ENCODE measurements at regions not wholly inside any gene's neighbourhood (a gene's known extent, or its start where the extent isn't known, plus 50 kb on each side); places are given as distances from the start of the nearest gene placed in this dataset.

GRCh38 chr12:97944576-97944975 lies 482.0 kb downstream of the RMST start:
- H3K27me3 ChIP-seq = no peaks in the 10 kb centered on the region
- in situ Hi-C loops (cut with MboI; ENCODE audit: low sequenced_read_pairs in 4 of 4) (no loop called here), intact Hi-C loops (cut with DNase I; ENCODE audit: low total_unique reads) (no loop called here)
- ATAC-seq (no peak), DNase-seq (no peak)
- no peaks in the 10 kb centered on the region for H3K9me3 ChIP-seq
- TF ChIP-seq POLR2A (IDR thresholded peaks at IDR 0.05) = no peak
- H3K27ac ChIP-seq = no peak overlapping the region
- no peak overlapping the region for H3K4me3 ChIP-seq
- no peaks in the 10 kb centered on the region for H3K4me1 ChIP-seq
- H3K36me3 ChIP-seq = no peaks in the 10 kb centered on the region

DNA sequence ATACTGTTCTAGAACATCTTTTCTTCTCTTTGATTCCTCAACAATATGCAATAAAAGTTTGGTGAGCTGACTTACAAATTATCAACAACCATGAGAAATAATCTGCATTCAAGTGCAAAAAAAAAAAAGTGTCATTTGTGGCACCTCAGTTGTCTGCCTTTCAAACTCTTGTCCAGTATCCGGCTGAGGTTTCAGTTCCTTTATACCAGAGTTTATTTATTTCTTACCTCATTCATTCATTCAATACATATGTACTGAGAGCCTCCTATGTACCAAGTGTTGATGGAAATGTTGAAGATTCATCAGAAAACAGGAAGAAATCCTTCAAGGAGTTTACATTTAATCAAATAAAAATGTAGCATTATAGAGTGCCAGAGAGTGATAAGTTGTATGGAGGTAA lies 484.1 kb downstream of the RMST start:
- ATAC-seq = no peak
- Histone ChIP-seq H3K4me1 (no peaks in the 10 kb centered on the region), H3K4me3 (no peak overlapping the region), H3K27me3 (no peaks in the 10 kb centered on the region), H3K36me3 (no peaks in the 10 kb centered on the region), H3K27ac (no peak overlapping the region), H3K9me3 (no peaks in the 10 kb centered on the region)
- TF ChIP-seq POLR2A (IDR thresholded peaks at IDR 0.05) = no peak
- TF ChIP-seq, protein P1, sequence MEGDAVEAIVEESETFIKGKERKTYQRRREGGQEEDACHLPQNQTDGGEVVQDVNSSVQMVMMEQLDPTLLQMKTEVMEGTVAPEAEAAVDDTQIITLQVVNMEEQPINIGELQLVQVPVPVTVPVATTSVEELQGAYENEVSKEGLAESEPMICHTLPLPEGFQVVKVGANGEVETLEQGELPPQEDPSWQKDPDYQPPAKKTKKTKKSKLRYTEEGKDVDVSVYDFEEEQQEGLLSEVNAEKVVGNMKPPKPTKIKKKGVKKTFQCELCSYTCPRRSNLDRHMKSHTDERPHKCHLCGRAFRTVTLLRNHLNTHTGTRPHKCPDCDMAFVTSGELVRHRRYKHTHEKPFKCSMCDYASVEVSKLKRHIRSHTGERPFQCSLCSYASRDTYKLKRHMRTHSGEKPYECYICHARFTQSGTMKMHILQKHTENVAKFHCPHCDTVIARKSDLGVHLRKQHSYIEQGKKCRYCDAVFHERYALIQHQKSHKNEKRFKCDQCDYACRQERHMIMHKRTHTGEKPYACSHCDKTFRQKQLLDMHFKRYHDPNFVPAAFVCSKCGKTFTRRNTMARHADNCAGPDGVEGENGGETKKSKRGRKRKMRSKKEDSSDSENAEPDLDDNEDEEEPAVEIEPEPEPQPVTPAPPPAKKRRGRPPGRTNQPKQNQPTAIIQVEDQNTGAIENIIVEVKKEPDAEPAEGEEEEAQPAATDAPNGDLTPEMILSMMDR (IDR thresholded peaks at IDR 0.05 in 4 of 5, conservative IDR thresholded peaks at IDR 0.05 in 1 of 5) = no peak
- in situ Hi-C loops (cut with MboI; ENCODE audit: low sequenced_read_pairs in 4 of 4) (no loop called here), intact Hi-C loops (cut with DNase I; ENCODE audit: low total_unique reads) (no loop called here)
- no peak for DNase-seq

DNA sequence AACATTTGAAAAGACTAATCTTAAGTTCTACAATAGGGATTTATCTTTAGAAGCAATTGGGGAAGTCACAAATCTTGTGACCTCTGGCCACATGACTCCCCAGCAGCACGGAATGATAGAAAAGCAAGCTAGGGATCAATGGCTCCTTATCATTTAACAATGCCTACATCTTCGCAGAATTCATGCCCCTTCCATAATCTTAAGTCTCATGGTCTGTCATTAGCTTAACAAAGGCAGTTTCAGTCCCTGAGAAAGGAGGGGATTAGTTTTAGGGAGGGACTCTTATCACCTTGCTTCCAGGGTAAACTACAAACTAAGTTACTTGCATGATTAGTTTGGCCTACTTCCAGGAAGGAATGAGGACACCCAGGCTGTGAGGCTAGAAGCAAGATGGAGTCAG lies 486.0 kb downstream of the RMST start:
- DNase-seq = no peak
- intact Hi-C loops (cut with DNase I; ENCODE audit: low total_unique reads) (no loop called here), in situ Hi-C loops (cut with MboI; ENCODE audit: low sequenced_read_pairs in 4 of 4) (no loop called here)
- no peaks in the 10 kb centered on the region for H3K9me3 ChIP-seq
- ATAC-seq = no peak
- no peak overlapping the region for H3K27ac ChIP-seq
- no peaks in the 10 kb centered on the region for H3K36me3 ChIP-seq
- H3K4me3 ChIP-seq = no peak overlapping the region
- no peaks in the 10 kb centered on the region for H3K27me3 ChIP-seq
- no peaks in the 10 kb centered on the region for H3K4me1 ChIP-seq
- no peak for TF ChIP-seq POLR2A (IDR thresholded peaks at IDR 0.05)
- TF ChIP-seq, protein P1 (IDR thresholded peaks at IDR 0.05 in 4 of 5, conservative IDR thresholded peaks at IDR 0.05 in 1 of 5) = no peak

DNA sequence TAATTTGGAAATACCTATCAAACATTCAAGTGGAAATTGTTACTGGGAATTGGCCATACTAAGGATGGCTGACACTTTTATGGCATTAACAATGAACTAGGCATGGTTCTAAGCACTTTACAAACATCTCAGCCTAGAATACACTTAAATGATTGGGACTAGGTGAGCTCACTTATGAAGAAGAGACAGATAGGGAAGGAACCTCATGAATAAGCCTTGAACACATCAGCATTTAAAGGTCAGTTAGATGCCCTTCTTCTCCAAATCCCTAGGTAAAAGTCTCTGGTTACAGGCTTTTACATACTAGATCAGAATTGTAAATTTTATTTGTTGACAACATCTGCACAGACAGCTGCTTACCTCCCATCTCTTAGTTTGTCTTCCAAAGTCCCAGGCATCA lies 488.6 kb downstream of the RMST start:
- H3K9me3 ChIP-seq = no peaks in the 10 kb centered on the region
- ATAC-seq (no peak), DNase-seq (no peak)
- TF ChIP-seq, protein P1 (IDR thresholded peaks at IDR 0.05 in 4 of 5, conservative IDR thresholded peaks at IDR 0.05 in 1 of 5) = no peak
- TF ChIP-seq POLR2A (IDR thresholded peaks at IDR 0.05) = no peak
- H3K4me3 ChIP-seq = no peak overlapping the region
- H3K36me3 ChIP-seq = no peaks in the 10 kb centered on the region
- H3K4me1 ChIP-seq = no peaks in the 10 kb centered on the region
- intact Hi-C loops (cut with DNase I; ENCODE audit: low total_unique reads) = no loop called here
- H3K27me3 ChIP-seq = no peaks in the 10 kb centered on the region
- in situ Hi-C loops (cut with MboI; ENCODE audit: low sequenced_read_pairs in 4 of 4) = no loop called here
- H3K27ac ChIP-seq = no peak overlapping the region

DNA sequence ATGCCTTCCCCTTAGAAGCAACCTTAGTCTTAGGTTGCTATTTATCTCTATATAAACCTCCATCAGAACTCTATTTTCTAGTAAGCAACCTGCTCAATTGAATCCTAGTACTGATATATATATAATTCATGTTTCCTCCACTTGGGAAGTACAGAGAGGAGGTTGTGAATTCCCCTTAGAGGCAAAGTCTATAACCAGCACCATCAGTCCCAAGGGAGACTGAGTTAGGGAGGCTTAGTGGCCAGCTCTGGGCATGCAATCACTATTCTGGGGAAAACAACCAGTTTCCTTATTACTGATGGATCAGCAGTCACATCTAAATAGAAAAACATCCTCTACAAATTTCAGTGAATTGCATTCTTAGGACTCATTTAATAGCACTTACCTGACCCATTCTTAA lies 489.1 kb downstream of the RMST start:
- in situ Hi-C loops (cut with MboI; ENCODE audit: low sequenced_read_pairs in 4 of 4) = no loop called here
- Histone ChIP-seq H3K9me3 (no peaks in the 10 kb centered on the region), H3K27ac (no peak overlapping the region), H3K4me3 (no peak overlapping the region), H3K4me1 (no peaks in the 10 kb centered on the region), H3K27me3 (no peaks in the 10 kb centered on the region), H3K36me3 (no peaks in the 10 kb centered on the region)
- ATAC-seq = no peak
- intact Hi-C loops (cut with DNase I; ENCODE audit: low total_unique reads) = no loop called here
- no peak for DNase-seq
- TF ChIP-seq POLR2A (IDR thresholded peaks at IDR 0.05) = no peak
- TF ChIP-seq, protein P1 (IDR thresholded peaks at IDR 0.05 in 4 of 5, conservative IDR thresholded peaks at IDR 0.05 in 1 of 5) = no peak
